HG02973 (cell line): ENCODE measurements at regions not wholly inside any gene's neighbourhood (a gene's known extent, or its start where the extent isn't known, plus 50 kb on each side); places are given as distances from the start of the nearest gene placed in this dataset.

Experiments
- ATAC-seq: cut with Tn5 transposase; IDR thresholded peaks from one replicate; pipeline ENCODE4 v1.9.1; 2021; ENCODE audit warnings: moderate library complexity; ENCODE audit not compliant: unreplicated experiment

DNA sequence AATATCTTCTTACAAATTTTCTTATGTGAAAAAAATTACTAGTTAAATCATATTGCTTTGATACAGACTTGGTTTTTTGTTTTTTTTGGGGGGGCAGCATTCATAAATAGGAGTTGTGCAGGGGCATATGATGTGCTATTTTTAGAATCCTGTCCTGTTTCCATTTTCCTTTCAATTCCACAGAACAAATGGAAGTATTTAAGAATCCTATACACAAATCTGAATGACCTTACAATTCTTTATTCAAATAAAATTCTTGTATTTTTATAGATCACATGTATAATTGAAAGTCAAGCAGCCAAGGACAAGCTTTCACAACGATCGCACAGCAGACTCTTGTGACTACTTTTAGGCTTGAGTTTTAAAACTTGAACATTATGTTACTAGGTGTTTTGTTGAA, 523.9 kb downstream of the ANKRD50 start:
- ATAC-seq: no peak

DNA sequence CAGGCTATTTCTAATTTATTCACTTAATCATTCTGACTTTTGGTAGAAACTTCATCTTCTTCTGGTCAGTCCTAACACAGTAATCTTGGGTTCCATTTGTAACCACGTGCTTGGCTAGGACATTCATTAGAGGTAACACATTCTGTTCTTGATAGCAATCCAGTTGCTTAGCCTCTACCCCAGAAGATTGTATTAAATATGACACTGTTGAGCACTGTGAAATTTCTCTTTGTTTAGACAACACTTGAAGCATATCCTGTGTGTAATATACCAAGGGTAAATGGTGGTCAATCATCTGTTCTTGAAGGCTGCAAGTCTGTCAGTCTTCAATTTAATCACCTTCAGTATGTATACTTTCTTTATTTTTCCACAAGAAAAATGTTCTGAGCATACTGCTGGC, 523.0 kb downstream of the ANKRD50 start:
- no peak for ATAC-seq

DNA sequence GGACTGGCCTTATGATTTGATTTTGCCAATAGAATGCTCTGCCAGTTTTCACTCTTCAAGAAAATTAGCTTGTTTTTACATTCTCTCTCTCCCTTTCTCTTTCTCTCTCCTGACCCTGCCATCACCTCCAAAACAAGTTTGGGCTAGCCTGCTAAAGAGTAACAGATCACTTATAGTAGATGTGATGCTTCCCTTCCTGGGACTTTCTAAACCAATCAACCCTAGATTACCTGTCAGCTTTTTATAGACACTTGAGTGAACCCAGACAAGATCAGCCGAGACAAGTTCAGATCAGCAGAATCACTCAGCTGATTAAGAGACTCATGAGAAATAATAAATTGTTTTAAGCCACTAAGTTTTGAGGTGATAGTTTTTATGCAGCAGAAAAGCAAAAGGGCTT, 521.2 kb downstream of the ANKRD50 start:
- no peak for ATAC-seq

DNA sequence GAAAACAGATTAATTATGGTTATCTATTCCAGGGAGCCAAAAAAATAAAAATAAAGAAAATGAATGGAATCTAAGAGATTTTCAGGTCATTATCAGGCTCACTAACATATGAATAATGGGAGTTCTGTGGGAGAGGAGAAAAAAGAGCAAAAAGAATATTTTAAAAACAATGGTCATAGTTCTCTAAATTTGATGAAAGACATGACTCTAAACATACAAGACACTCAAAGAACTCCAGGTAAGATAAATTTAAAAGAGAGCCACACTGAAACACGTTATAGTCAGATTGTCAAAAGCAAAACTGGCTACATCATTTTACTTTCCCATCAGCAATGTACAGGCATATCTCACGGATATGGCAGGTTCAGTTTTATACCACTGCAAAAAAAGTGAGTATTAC, 520.0 kb downstream of the ANKRD50 start:
- no peak for ATAC-seq

DNA sequence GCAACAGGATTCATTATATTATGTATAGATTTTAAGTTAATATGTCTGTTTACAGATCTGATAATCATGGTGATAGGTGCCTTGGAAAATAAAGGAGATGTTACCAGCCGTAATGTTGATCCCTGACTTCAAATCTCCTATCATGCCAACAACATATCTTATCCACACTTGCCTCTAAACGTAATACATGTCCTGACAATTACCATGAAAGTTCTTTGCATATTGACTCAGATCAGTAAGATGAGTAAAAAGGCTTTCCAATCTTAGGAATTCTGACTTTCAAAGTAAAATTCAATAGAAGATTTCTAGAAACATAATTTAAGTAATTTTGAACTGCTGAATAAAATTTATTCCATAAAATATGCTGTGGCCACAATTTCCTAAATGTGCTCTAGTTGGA, 513.3 kb downstream of the ANKRD50 start:
- no peak for ATAC-seq

DNA sequence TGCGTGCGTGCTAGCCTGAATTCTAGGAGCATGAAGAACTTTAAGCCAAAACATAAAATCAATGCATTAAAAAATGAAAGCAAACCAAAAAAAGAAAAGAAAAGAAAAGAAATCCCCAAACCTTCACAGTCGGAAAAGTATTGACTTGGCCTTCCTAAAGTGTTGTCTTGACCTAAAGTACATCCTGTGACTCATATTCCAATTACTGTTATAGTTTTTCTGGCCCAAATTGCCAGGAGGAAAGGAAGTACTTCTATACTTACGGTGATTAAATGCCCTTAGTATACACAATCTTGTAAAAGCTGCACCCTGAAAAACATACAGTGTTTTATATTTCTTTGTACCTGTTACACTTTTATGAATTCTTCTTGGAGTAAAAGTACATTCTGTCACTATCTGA, 512.8 kb downstream of the ANKRD50 start:
- no peak for ATAC-seq

DNA sequence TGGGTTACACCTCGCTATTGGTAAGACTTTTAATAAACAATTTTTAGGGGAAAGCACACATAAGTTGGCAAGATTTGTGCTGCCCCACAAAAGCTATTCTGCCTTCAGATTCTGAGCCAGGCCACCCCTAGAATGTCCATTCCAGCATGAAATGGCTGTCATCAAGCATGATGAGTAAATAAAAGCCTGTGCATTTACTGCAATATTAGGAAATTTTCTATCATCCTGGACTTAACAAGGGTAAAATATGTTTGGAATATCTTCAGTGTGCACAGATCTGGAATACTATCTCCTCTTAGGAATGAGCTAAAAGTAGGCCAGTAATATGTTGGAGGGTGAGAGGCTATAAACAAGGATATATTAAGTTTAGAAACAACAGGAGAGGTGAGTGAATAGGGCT, 510.9 kb downstream of the ANKRD50 start:
- ATAC-seq: no peak

DNA sequence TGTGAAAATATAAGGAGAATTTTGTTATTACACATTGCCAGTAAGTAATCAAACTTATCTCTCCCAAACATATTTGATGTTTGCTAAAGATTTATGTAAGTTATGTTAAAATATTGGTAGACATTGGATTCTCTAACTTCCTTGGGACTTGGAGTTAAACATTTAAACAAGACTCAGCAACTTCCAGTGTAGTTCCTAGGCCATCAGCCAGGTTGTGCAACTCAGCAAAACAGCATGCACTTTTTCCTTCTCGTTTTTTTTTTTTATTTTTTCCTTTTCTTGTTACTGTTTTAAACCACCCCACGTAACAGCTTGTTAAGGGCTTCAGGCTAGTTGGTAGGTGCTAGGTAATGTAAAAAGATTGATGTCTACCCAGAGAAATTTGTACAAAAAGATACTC, 510.4 kb downstream of the ANKRD50 start:
- no peak for ATAC-seq

DNA sequence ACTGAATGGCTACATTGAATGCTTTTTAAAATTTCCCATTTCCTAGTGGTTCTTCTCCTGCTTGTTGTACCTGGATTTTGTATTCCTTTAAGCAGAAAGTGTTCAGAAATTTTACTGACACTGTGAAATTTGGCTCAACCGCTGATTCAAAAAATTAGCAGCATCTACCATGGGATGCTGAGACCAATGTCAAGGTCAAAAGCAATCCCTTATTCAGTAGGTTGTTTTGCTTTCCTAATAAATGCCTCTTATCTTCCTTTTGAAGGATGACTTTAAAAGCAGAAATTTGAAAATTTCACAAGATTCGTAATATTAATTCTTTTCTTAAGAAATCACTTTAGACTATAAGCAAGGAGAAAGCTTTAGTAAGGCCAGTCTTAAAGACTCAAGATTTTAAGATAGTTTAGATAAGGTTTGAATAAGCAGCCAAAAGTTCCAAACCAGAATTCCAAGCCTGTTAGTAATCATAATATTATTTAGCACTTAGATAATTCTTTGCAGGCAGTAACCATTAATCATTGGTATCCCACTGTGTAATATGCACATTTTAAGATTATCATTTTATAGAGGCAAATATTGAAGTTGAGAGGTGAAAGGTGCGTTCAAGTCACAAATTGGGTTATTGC, 508.8 kb downstream of the ANKRD50 start:
- no peak for ATAC-seq

DNA sequence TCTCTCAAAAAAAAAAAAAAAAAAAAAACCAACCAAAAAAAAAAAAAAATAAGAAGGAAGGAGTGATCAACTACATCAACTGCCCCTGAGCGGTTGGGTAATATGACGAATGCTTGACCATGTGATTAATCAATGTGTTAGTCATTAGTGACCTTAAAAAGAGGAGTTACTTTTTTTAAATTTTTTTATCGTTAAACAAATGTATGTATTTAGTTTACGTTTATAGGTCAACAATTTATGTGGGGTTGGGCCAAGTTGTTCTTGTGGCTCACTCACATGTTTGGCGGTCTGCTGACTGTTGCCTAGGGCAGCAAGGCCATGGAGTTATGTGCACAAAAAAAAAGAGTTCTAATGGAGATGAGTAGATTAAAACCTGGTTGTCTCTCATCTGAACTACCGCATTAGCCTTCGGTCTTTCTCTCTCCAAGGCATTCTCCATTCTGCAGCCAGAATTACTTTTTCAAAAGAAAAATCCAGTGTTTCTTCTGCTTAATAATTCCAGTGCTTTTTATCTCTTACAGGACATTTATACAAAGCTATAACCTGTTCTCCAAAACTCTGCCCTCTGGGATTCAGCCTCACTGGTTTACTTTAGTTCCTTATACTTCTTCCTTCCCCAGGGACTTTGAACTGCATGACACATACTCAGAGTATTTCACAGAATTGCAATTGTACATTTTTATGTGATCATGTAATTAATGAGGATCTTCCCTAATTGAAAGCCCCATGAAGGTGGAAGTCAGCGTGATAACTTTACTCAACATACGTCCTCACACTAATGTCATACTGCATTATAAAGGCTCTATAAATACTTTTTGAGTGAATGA, 505.5 kb downstream of the ANKRD50 start:
- no peak for ATAC-seq

DNA sequence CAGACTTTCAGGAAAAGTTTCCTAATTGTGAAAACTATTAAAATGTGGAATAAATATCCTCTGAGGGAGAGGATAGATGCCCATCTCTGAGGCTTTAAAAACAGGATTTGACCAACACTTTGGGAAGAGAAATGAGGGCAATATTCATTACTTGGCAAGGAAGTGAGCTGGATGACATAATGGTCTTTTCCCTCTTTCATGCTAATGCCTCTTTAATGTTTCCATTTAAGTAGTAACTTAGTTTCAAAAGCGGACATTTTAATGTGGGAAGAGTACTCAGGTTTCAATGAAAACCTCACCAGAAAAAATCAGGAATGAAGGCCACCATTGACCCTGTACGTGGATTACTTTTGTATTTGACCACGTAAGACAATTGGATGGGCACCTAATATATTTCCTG, 503.3 kb downstream of the ANKRD50 start:
- no peak for ATAC-seq

DNA sequence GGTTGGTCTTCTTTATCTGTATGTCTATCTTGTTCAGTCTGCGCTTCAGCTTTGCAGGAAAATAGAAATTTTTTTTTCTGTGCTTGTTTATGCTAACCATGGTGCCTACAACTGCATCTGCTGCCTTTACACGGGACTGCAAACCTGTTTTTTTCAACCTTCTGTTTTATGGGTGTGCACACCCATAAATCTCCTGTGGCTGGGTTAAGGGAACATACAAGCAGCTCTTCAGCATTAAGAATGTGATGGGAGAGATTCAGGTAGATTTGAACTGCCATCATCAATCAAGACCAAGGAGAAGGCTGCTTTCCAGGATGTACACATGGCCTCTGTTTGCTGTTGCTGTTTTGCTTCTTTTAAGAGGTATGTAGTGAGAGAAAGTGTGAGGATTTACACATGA, 502.9 kb downstream of the ANKRD50 start:
- ATAC-seq: no peak

DNA sequence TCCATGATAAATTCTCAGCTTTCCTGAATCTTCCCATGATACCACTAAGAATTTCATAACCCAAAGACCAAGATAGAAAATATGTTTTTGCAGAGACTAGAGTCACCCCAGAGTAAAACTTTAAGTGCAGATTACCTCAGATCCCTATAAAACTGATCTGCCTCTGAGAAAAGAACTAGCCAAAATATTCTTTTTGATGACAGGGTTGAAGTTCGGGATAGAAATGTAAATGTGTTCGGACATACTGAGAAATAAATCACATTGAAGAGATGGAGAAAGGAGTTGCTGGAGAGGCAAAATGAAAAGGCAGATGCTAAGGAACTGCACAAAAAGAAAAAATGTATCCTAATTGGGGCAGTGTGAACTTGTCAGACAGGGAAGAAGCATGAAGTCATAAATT, 501.8 kb downstream of the ANKRD50 start:
- ATAC-seq: no peak

DNA sequence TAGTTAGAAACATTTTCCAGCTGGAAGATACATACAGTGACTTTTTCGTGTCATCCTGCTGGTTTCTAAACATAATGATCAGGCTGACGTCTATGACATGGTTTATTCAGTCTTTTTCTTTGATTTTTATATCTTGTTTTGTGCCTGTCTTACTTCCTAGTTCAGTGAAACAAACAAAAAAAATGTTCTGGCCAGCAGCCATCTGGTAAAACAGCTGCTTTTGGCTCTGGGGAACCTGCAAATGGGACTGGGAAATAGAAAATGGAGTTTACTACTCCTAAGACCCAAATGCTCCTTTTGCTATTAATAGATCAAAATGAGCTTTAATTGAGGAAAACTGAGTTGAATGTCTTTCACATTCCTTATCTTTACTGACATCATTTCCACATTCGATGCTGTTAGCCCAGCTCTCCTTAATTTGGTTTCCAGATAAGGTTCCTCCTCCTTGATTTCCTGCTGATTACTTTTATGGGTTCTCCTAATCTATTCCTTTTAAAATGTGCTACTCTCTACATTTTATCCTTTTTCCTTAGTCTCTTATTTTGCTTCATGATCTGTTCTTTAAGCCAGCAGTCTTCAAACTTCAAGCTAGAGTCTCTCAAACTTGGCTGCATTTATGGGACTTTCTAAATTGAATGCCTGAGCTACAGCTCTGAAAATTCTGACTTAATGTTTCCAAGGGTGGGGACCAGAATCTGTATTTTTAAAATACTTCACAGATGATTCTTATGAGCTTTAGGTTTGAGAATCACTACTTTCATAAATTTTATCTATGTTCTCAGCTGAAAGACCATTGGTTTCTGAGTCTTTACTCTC, 499.5 kb downstream of the ANKRD50 start:
- no peak for ATAC-seq

DNA sequence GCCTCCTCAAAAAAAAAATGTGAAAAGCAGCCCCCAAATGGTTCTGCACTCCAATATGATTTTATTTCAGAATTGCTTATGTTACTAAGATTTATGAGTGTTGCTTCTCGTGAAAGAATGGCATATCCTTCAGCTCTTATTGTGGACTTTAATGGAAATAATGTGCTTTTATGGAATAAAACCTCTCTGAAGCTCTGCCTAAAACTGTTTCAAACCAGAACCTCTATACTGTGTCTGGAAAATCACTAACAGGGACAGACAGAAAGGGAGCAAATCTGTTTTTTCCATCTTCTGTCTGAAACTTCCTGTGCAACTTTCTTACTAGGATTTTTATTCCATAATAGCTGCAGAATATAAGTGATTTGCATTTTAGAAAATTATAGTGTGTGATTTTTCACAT, 493.1 kb downstream of the ANKRD50 start:
- ATAC-seq: no peak

DNA sequence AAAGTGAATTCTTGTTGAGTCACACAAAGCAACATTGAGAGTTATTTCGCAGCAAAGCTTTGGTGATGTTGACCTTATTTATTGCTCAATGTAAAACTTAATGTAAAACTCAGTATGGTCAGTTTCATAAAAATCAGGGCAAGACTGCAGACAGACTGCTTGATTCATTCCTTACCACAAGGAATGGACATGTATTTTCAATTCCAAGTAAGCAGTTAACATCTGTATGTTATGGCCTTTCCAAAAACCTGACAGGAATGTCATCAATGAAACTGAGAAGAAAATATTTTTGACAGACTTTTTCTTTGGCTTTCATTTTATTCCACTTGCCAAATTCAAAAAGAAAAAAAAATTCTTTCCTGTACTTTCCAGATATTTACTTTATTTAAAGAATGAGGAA, 488.3 kb downstream of the ANKRD50 start:
- ATAC-seq: no peak

DNA sequence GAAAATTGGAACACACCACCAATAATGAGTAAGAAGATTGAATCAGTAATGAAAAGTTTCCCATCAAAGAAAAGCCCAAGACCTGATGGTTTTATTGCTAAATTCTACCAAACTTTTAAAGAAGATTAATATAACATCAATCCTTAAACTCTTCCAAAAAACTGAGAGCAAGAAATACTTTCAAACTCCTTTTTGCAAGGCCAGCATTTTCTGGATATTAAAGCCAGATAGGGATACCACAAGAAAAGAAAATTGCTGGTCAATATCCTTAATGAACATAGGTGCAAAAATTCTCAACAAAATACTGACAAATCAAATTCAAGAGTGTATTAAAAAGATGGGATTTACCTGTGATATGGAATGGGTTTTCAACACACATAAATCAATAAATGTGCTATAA, 484.6 kb downstream of the ANKRD50 start:
- no peak for ATAC-seq

DNA sequence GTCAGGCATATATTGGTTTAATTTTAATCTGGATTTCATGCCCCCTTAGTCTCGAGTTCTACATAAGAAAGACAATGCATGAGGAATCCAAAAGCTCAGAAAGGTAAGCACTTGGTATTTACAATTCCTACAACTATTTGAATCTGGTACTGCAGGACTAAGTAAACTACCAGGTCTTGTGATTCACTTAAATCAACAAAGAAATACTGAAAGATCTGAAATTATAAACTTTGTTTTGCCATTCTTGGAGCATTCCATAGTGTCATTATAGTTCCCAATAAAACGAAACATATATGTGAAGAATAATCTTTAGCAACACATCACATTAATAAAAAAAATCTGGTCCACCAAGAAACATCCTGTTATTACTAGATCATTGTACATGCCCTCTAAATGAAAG, 482.3 kb downstream of the ANKRD50 start:
- no peak for ATAC-seq

DNA sequence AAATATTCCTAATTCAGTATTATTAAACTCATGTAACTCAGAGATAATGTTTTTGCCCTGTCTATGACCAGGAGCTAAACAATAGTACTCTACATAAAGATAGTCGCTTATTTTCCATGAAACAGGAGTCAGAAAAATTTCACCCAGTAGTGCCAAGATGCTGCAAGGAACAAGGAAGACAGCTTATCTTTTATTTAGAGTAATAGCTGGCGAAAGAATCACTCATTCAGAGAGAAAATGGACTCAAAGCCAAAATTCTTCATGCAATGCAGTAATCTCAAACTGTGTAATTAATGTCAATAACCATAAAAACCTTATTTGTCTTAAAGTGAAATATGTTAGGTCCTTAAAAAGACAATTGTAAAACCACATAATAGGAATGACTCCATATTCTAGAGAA, 477.8 kb downstream of the ANKRD50 start:
- ATAC-seq: no peak

DNA sequence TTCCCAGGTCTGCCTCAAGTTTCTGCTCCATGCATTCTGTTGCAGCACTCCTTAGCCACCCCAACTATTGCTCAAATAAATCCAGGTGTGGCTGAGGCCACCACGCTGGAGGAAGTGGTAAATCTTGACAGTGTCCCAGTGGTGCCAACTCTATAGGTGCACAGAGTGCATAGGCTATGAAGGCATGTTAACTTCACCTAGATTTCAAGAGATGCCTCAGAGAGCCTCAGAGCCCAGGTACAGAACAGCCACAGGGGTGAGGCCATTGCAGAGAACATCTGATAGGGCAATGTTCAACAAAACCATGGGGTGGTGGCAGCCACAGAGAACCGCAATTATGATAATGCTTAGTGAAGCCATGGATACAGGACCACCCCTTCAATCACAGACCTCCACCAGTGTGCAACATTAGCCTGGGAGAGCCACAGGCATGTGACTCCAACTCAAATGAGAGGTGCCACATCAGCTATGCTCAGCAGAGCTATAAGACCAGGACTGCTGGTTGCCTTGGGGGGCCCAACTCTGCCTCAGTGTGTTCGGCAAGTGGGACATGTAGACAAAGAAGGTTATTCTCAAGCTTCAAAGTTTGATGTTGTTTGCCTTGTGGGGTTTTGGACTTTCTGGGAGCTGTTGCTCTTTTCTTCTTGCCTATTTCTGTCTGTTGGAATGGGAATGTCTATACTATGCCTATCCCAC, 468.7 kb downstream of the ANKRD50 start:
- ATAC-seq: no peak

DNA sequence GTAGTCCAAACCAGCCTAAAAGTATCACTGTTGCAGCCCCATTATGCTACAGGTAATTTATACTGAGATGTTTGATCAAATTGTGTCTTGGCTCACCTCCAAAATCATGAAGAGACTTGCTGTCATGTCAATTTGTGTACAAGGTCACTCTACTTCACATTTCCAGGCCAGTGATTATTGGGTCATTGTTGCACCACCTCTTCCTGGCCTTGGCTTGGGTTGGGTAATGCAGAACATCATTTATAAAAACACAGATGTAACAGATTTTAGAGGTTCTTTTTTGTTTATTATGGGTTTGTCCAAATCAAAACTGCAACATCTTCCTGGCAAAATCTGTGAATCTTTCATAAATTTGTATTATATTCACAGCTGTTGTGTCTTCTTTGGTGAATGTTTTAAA, 459.5 kb downstream of the ANKRD50 start:
- ATAC-seq: no peak
